GM19463 (cell line): ENCODE measurements at regions not wholly inside any gene's neighbourhood (a gene's known extent, or its start where the extent isn't known, plus 50 kb on each side); places are given as distances from the start of the nearest gene placed in this dataset.
"Not testable (repeated sequence)": the region's sequence is repeated elsewhere in the genome, so short reads cannot be mapped to it uniquely, and the experiment has no call there.

Source experiments
- ATAC-seq: cut with Tn5 transposase; IDR thresholded peaks from one replicate; pipeline ENCODE4 v1.9.1; 2021; ENCODE audit warnings: mild to moderate bottlenecking, moderate library complexity; ENCODE audit not compliant: unreplicated experiment

DNA sequence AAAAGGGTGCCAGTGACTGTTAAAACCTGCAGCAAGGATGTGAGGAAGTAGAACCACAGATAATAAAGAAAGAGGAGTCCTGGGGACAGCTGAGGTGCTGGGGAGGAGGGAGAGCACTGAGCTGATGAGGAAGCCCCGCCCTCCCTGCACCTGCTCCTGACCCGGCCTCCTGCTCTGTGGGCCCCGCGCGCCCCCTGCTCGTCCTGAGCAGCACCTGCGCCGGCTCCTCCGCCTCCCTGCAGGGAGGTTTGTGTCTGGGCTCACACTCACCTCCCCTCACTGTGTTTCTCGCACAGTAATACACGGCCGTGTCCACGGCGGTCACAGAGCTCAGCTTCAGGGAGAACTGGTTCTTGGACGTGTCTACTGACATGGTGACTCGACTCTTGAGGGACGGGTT, 797.6 kb downstream of the TMEM121 start:
- ATAC-seq: not testable (repeated sequence)

DNA sequence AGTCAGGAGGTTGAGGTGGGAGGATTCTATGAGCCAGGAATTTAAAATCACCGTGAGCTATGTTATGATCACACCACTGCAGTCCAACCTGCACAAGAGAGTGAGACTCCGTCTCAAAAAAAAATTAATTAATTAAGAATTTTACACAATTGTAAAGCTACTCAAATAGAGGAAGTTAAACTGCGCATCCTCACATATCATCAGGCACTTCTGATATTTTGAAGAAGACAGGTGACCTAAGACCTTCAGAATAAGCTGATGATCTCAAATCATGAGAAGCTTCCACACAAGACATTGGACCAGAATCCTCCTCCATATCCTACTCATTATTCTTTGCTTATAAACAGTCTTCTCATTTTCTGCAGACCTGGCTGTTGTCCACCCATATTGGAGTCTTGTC, 800.9 kb downstream of the TMEM121 start:
- no peak for ATAC-seq

DNA sequence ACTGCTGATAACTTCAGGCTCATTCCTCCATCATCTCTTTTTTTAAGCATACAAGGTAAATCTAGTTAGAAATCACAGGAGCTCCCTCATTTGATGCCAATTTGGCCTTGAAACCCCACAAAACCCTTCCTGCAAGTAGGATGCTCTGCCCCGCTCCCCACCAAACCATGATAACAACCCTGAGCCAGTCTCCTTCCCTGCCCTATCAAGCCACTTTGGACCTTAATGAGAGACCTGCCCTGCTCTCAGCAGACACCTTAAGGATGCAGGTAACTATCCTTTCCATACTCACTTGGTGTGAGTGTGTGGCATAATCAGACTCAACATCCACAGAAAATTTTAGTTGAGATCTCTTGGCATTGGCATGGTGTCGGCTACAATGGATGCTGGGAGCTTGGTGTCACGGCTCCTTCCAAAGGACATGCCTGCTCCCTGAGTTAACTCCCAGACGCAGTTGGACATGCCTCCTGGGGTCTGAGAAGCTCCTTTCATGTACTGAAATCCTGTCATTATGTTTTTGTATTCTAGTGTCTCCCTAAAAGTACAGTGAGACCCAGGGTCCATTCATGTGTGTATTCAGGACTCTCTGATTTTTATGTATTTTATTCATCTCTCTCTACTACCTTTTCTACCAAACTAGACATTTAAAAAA, 801.4 kb downstream of the TMEM121 start:
- ATAC-seq: not testable (repeated sequence)

DNA sequence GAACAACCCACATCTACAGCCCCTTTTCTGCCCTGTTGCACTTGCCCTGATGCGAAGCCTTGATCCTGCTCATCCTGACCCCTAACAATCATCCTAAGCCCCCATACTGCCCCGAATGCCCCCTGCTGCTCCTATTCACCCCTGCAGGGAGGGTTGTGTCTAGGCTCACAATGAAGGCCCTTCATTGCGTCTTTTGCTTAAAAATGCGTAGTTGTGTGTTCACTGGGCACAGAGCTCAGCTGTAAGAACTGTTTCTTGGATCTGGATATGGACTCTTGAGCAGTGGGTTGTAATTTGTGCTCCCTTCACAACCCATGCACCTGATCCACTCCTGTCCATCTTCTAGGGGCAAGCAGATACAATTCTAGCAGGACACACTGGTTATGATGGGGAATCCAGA, 802.9 kb downstream of the TMEM121 start:
- ATAC-seq: not testable (repeated sequence)

DNA sequence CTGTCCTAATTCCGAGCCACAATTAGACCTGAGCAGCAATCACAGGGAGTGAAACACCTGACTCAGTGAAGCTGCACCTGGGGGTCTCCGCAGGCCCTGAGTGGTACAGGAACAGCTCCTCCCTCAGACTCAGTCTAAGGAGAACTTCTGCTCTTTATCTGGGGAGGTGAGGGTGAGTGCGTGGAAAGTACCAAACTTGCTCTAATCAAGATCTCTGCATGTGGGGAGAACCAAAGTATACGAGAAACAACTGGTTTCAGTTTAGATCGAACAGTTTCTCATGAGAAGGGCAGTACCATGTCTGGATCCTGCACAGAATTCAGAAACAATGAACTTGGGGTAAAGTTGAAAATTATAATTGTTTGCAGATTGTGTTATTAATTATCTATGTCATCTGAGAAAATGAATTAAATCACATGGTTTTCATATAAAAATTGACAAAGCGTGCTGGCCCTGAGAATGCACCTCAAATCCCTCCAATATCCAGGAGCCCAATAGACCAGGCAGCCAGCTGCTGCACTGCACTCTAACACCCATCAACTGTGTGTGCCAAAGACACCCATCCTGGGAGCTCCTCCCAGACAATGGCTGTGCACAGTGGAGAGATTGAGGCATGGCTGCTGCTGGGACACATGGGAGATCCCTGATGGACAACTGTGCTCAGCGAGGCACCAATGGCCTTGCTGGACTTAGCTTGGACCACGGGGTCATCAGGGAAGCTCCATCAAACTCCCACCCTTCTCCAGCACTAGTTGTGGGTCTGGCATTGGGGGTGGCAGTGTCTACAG, 803.8 kb downstream of the TMEM121 start:
- ATAC-seq: not testable (repeated sequence)

DNA sequence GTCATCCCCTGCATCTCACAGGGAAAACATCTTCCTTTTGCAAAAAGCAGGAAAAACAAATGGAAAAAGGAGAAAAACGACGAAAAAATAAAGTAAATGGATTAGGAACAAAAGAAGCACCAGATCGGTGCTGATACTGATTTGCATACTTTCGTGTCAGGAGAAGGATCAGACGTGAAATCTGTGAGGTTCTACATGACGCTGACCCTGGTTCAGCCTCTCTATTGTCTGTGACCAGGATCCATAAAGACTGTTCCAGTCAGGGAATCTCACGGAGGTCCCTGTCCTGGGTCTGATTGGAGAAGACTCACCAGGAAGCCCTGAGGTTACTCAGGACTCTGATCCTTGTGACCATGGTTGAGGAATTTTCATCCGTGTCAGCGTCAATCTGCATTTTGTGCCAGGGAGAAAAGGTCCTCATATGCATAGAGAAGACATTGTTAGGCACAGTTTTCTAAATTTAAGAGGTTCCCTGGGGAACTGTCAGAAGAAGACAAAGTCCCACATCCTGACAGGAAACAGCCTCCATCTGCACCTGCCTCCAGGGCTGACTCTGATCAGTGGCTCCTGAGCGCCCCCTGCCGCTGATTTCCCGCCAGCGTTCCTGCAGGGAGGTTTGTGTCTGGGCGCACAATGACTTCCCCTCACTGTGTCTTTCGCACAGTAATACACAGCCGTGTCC, 808.2 kb downstream of the TMEM121 start:
- ATAC-seq: not testable (repeated sequence)

DNA sequence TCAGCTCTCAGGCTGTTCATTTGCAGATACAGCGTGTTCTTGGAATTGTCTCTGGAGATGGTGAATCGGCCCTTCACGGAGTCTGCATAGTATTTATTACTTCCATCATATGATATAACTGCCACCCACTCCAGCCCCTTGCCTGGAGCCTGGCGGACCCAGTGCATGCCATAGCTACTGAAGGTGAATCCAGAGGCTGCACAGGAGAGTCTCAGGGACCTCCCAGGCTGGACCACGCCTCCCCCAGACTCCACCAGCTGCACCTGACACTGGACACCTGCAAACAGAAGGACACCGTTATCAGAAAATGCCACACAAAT, 808.7 kb downstream of the TMEM121 start:
- not testable (repeated sequence) for ATAC-seq

DNA sequence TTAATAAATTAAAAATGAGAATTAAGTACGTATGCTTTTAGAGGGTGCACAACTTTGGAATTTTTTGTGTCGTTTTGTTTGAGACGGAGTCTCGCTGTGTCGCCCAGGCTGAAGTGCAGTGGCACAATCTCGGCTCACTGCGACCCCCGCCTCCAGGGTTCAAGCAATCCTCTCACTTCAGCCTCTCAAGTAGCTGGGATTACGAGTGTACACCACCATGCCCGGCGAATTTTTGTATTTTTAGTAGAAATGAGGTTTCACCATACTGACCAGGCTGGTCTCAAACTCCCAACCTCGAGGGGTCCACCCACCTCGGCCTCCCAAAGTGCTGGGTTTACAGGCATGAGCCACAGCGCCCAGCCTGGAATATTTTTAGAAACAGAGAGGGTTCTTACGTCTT, 812.4 kb downstream of the TMEM121 start:
- not testable (repeated sequence) for ATAC-seq

DNA sequence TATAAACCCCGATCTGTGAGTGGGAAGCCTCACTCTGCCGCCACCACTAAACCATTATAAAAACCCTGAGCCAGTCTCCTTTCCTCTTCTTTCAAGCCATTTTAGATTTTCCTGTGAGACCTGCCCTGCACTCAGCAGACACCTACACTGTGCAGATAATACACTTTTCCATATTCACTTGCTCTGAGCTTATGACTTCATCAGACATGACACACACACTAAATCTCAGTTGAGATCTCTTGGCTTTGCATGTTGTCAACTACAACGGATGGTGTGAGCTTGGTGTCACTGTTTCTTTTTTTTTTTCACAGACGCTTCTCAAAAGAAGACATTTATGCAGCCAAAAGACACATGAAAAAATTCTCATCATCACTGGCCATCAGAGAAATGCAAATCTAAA, 814.3 kb downstream of the TMEM121 start:
- ATAC-seq: not testable (repeated sequence)

DNA sequence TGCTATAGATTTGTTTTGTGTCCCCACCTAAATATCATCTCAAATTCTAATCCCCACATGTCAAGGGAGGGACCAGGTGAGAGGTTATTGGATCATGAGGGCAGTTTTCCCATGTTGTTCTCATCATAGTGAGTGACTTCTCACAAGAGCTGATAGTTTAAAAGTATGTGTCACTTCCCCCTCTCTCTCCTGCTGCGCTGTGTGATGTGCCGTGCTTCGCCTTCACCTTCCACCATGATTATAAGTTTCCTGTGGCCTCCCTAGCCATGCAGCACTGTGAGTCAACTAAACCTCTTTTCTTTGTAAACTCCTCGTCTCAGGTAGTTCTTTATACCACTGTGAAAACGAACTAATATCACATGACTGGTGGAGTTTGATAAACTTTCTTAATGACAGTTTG, 814.8 kb downstream of the TMEM121 start:
- not testable (repeated sequence) for ATAC-seq

DNA sequence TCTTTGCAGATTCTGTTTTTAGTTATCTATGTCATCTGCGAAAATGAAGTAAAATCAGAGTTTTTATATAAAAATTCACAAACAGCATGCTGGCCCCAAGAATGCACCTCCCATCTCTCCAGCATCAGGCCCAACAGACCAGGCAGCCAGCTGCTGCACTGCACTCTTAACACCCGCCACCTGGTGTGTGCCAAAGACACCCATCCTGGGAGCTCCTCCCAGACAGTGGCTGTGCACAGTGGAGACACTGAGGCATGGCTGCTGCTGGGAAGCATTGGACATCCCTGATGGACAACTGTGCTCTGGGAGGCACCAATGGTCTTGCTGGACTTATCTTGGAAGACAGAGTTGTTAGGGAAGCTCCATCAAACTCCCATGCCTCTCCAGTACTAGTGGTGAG, 817.2 kb downstream of the TMEM121 start:
- no peak for ATAC-seq

DNA sequence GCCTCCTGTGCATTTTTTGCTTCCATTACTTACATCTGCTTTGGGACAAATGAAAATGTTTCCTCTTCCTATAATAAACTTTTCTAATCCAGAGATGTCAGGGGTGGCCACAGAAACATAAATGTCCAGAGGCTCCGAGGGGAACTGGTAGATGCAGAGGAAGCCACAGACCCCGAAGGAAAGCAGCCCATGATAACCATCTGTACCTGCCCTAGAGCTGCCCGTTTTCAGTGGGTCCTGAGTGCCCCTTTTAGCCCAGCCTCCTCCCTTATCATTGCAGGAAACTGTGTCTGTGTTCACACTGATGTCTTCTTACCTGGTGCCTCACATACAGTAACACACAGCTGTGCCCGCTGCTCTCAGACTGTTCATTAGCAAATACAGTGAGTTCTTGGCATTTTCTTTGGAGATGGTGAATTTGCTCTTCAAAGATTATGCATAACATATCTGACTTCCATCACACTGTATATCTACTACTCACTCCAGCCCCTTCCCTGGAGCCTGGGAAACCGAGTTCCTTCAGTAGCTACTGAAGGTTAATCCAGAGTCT, 817.8 kb downstream of the TMEM121 start:
- not testable (repeated sequence) for ATAC-seq

DNA sequence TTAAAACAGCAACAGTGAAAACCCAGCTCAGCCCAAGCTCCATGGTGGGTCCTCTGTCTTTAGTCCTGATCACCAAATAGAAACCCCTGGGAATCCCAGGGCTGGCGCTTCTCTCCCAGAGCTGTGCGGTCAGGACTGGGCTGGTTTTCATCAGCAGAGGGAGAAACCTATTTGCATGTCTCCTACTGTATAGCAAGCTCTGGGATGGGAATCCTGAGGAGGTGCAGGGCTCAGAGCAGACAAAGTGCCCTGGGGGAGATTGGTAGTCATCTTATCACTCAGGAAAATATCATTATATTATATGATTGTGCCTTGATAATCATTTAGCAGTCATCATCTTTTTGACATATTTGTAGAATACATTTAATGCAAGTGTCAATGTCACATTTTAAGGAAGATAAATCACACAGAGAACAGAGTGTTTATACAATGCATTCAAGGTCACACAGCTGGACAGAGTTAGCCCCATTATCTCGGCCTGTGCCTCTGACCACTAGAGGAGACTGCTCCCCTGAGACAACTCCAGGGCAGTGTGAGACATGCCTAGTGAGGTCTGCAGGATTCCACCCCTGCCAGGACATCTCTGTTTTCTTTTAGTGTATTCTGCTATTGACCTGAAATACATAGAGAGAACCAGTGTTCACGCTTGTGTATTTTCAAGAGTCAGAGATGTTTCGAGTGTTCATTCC, 818.6 kb downstream of the TMEM121 start:
- ATAC-seq: not testable (repeated sequence)

DNA sequence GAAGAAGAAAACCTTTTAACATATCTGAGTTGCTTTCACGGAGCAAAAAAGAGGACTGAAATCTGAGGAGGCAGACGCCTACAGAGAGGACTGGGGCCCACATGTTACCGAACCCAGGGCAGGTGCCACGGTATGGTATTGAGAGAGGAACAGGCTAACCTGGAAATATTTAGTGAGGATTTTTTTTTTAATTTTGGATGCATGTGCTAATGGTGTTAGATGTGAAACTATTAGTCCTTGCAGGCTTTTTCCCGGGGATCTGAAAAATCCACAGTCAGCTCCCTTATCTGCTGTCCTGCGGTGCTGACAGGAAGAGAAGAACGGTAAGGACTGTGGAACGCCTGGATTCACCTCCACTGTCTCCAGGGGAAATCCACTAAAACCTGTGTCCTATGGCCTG, 819.7 kb downstream of the TMEM121 start:
- no peak for ATAC-seq

DNA sequence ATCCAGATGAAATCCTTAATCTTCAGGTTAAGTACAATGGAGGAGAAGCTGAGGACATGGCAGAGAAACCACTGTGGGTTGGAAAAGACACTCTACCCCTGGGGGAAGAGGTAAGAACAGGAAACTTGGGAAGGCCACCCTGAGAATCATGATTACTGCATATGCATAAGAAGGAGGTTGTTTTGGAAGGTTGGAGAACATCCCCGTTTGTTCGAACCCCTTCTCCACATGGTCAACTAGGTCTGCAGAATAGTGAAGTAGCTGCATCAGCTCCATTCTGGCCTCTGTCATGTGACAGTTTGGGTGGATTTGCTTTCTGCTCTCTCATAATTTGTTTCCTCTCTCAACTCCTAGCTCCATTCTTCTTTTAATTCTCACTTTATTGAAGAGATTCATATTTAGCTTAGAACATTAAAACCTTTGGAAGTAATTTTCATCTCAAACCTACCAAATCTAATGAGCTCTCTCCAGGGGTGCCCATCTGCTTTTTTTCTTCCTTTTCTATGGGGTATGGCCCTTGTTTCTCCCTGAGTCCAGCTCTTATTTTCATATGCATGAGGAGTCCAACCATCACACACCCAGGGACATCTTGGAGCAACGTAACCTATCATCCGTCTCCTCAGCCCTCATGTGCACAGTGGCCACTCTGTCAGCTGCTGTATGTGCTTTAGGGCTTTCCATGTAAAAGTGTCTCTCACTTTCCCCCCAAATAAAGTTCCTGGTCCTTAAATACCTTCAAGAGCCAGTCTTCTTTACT, 820.3 kb downstream of the TMEM121 start:
- no peak for ATAC-seq

DNA sequence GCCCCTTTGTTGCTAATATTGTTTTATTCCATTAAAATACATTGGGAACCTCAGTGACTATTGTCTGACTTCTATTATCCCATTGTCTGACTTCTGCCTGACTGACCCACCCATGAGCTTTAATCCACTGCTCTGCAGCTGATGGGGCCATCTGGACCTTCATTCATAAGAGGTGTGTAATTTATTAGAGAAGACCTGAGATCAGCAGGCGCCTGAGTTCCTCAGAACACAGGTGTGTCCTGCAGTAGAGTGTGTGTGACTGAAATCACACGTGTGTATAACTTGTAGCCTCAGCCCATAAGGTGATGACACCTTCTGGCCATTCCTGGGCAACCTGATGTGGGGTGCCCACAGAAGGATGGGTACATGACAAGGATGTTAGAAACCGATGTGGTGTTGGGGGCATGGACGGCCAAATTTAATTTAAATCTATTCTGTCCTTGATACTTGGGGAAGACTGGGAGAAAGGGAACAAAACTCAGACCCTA, 821.0 kb downstream of the TMEM121 start:
- no peak for ATAC-seq

DNA sequence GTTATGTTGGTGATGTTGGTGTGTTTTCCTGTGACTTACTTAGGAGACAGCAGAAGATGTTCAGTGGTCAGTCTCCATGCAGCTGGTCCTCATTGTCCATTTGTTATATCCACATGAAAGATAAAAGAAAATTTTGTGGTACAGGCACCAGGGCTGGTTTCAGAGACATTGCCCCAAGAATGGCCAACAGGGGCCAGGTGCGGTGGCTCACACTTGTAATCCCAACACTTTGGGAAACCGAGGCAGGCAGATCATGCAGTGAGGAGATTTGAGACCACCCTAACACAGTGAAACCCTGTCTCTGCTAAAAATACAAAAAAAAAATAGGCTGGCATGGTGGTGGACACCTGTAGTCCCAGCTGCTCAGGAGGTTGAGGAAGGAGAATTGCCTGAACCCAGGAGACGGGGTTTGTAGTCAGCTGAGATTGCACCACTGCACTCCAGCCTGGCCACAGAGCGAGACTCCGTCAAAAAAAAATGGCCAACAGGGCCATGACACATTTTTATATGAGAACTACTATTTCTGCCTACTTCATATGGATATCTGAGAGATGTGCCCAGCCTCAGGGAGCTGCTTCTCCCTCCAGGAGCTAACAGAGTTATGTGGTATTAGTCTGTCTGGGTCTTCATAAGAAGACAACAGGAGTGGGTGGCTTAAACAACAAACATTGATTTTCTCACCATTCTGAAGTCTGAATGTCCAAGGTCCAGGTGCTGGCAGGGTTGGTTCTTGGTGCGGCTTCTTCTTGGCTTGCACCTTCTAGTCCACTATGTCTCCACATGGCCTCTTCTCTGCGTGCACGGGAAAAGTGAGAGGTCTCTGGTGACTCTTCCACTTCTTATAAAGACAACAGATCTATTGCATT, 821.7 kb downstream of the TMEM121 start:
- ATAC-seq: no peak

DNA sequence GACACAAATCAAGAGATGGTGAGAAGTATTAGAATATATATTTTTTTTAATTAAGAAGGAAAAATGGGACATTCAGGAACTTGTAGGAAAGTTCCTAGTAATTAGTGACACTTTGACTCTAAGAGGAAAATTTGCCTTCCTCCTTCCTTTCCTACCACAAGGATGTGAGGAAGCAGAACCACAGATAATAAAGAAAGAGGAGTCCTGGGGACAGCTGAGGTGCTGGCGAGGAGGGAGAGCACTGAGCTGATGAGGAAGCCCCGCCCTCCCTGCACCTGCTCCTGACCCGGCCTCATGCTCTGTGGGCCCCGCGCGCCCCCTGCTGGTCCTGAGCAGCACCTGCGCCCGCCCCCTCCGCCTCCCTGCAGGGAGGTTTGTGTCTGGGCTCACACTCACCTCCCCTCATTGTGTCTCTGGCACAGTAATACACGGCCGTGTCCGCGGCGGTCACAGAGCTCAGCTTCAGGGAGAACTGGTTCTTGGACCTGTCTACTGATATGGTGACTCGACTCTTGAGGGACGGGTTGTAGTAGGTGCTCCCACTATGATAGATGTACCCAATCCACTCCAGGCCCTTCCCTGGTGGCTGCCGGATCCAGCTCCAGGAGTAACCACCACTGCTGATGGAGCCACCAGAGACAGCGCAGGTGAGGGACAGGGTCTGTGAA, 822.6 kb downstream of the TMEM121 start:
- not testable (repeated sequence) for ATAC-seq
